Astrocyte of the spinal cord (primary cell): ENCODE measurements at regions not wholly inside any gene's neighbourhood (a gene's known extent, or its start where the extent isn't known, plus 50 kb on each side); places are given as distances from the start of the nearest gene placed in this dataset.
A peak's percentile ranks its signal among the peaks of the same experiment; 100 is the strongest.

Experiments used
- DNase-seq: peaks from one replicate; pipeline ENCODE4 v3.0.0; 2011; ENCODE audit warnings: low read depth, low spot score
- H3K4me3 ChIP-seq: 2 replicates; pipeline ENCODE4 v1.5.1; 2011; ENCODE audit warnings: low read depth, mild to moderate bottlenecking, low read length, moderate library complexity
- in situ Hi-C: cut with HindIII; loops from 2 replicates; pipeline ENCODE4 v1.10.0; 2017; ENCODE audit warnings: low sequenced_read_pairs
- TF ChIP-seq, protein P1 (sequence below): IDR thresholded peaks from 2 replicates; pipeline ENCODE4 v1.5.1; 2012; ENCODE audit warnings: low read depth, mild to moderate bottlenecking, low read length, inconsistent platforms

DNA sequence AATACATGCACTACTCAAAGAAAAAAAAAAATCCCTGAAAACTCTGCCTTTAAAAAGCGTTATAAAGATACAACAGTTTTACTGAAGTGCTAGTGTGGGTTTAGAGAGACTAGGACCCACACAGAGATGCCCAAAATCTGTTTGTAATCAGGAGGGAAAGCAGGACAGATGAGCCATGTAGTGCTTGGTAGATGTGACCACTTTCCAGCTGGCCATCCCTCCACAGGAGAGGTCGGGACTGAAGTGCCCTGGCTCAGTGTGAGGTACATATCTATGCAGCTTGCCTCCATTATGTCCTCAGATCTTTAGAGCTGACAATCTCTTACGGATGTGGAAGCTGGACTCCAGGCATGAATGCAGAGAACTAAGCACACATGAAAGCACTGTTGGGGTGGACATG, 57.5 kb upstream of the NANOGP8 start:
- H3K4me3 ChIP-seq = no peak overlapping the region
- in situ Hi-C loops = no loop called here
- TF ChIP-seq, protein P1, sequence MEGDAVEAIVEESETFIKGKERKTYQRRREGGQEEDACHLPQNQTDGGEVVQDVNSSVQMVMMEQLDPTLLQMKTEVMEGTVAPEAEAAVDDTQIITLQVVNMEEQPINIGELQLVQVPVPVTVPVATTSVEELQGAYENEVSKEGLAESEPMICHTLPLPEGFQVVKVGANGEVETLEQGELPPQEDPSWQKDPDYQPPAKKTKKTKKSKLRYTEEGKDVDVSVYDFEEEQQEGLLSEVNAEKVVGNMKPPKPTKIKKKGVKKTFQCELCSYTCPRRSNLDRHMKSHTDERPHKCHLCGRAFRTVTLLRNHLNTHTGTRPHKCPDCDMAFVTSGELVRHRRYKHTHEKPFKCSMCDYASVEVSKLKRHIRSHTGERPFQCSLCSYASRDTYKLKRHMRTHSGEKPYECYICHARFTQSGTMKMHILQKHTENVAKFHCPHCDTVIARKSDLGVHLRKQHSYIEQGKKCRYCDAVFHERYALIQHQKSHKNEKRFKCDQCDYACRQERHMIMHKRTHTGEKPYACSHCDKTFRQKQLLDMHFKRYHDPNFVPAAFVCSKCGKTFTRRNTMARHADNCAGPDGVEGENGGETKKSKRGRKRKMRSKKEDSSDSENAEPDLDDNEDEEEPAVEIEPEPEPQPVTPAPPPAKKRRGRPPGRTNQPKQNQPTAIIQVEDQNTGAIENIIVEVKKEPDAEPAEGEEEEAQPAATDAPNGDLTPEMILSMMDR = no peak
- peak; percentile 4 for DNase-seq

DNA sequence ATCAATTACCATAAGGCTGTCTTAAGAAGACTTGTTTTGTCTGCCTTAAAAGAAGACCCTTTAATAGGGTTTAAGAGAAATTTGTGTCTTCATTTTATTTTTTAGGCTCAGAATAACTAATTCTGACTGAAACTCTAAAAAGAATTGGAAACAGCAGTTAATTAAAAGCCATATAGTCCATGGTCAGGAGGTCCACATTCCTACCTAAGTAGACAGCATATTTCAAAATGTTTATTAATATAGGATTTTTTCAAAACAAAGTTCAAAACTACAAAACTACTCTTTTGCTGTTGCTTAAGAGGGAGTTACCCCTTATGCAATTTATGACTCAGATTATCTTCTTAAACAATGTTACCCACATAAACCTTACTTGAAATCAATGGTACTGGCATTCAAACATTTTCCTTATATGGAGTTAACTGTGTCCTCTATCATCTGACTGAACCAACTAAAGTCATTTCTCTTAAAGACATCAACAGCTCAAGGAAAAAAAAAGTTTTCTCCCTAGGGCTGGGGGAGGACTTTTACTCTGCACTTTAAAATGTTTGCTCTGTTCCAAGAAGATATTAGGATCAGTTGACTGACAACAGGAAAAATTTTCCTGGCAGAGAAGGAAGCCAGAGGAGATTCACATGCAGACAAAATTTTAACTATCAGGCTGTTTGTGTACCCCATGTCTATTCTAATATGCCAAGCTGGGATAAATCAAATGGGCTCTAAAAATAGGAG, 56.8 kb upstream of the NANOGP8 start:
- H3K4me3 ChIP-seq = no peak overlapping the region
- TF ChIP-seq, protein P1 = no peak
- DNase-seq = peak; percentile 74
- in situ Hi-C loops = no loop called here

DNA sequence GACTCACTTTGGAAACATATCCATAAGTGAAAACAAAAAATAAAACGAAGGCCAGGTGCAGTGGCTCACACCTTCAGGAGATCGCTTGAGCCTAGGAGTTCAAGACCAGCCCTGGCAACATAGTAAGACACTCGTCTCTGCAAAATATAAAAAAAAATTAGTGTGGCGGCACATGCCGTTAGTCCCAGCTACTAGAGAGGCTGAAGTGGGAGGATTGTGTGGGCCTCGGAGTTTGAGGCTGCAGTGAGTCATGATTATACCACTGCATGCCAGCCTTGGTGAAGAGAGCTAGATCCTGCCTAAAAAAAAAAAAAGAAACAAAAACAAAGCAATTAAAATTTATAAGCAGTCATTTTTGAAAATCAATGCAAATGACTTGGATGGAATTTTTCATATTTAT, 54.7 kb upstream of the NANOGP8 start:
- TF ChIP-seq, protein P1 = no peak
- in situ Hi-C loops = no loop called here
- no peak overlapping the region for H3K4me3 ChIP-seq
- DNase-seq = no peak

DNA sequence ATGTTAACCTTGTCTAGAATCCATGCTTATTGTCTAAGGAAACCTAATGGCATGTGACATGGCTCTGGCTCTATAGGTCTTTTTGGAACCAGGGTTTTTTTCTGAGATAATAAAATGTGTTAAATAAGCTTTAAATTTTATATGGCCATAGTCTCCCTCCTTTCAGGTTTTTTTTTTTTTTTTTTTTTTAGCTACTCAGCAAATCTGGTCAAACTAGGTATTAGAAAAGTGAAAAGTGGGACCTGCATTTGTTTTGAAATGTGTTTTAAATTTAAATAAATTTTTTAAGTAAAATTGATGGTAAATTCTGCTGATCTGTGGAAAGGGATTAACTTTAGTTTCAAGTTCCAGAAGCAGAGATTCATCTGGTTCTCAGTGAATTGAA, 52.1 kb upstream of the NANOGP8 start:
- in situ Hi-C loops = no loop called here
- no peak for DNase-seq
- TF ChIP-seq, protein P1 = no peak
- no peak overlapping the region for H3K4me3 ChIP-seq

DNA sequence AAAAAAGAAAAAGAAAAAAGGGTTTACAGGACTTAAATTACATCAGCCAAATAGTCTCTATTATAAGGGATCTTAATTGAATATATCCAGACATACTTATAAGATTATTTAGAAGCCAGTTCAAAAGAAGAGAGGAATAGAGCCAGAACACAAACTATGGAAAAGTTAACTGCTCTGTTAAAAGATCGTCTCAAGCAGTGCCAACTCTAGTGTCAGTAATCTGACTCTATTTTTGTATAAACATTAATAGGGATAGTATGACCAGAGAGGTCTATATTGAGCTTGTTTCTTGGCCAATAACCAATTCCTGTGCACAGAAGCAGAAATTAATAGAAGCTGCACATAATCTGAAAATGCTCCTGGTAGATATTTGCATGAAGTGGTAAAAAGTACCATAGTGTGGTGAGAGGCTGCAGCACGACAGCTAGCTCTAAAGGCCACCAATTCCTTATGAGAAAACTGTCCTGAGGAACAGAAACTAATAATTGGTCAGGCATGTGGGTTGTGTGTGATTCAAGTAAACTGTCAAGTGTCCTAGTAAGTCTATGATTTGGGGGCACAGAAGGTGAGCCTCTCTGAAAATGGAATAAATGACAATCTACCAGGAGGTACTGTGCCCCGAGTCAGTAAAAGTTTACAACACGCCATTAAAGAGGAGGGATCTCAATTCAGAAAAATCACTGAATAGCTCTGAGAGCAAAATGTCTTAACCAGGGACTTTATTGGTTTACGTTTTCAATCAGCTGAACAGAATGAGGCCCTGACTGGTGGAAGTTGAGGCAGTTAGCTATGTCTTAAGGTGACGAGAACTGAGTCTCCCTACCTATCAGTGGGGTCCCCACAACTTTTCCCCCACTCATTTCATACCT, 51.5 kb upstream of the NANOGP8 start:
- TF ChIP-seq, protein P1 = no peak
- no peak for DNase-seq
- in situ Hi-C loops = no loop called here
- no peak overlapping the region for H3K4me3 ChIP-seq
